ENCODE measurements at regions not wholly inside any gene's neighbourhood (a gene's known extent, or its start where the extent isn't known, plus 50 kb on each side); places are given as distances from the start of the nearest gene placed in this dataset.

GRCh38 chr3:43790476-43790875, 99.7 kb downstream of the ABHD5 start:
- Histone ChIP-seq H3K9me3 (no peaks in the 10 kb centered on the region), H3K27ac (no peak overlapping the region), H3K4me3 (no peak overlapping the region), H3K36me3 (no peaks in the 10 kb centered on the region), H3K4me1 (no peaks in the 10 kb centered on the region), H3K27me3 (no peaks in the 10 kb centered on the region)
- no peak for ATAC-seq
- 91 to 92% methylated on average over 4 to 5 of the region's 6 CpGs for WGBS, 2 donors (ENCODE audit: low coverage in 1 of 2)
- TF ChIP-seq EP300 (IDR thresholded peaks at IDR 0.05) (no peak), POLR2AphosphoS5 (IDR thresholded peaks at IDR 0.05) (no peak), CTCF (IDR thresholded peaks at IDR 0.05) (no peak), POLR2A (IDR thresholded peaks at IDR 0.05) (no peak)

GRCh38 chr3:43791246-43791645, 100.5 kb downstream of the ABHD5 start:
- no peak overlapping the region for H3K27ac ChIP-seq
- no peak overlapping the region for H3K4me3 ChIP-seq
- no peaks in the 10 kb centered on the region for H3K27me3 ChIP-seq
- ATAC-seq, result no peak
- TF ChIP-seq CTCF (IDR thresholded peaks at IDR 0.05) (no peak), EP300 (IDR thresholded peaks at IDR 0.05) (no peak), POLR2AphosphoS5 (IDR thresholded peaks at IDR 0.05) (no peak), POLR2A (IDR thresholded peaks at IDR 0.05) (no peak)
- H3K36me3 ChIP-seq, result no peaks in the 10 kb centered on the region
- H3K4me1 ChIP-seq, result no peaks in the 10 kb centered on the region
- no peaks in the 10 kb centered on the region for H3K9me3 ChIP-seq

GRCh38 chr3:43792904-43793303, 102.2 kb downstream of the ABHD5 start:
- no peaks in the 10 kb centered on the region for H3K9me3 ChIP-seq
- WGBS, 2 donors (ENCODE audit: low coverage in 1 of 2), result 0 to 20% methylated on average over 1 of the region's 2 CpGs
- H3K4me3 ChIP-seq, result no peak overlapping the region
- H3K4me1 ChIP-seq, result no peaks in the 10 kb centered on the region
- no peaks in the 10 kb centered on the region for H3K27me3 ChIP-seq
- H3K36me3 ChIP-seq, result no peaks in the 10 kb centered on the region
- no peak for ATAC-seq
- H3K27ac ChIP-seq, result no peak overlapping the region
- TF ChIP-seq POLR2AphosphoS5 (IDR thresholded peaks at IDR 0.05), result no peak
- no peak for TF ChIP-seq POLR2A (IDR thresholded peaks at IDR 0.05)
- TF ChIP-seq CTCF (IDR thresholded peaks at IDR 0.05), result no peak
- TF ChIP-seq EP300 (IDR thresholded peaks at IDR 0.05), result no peak

GRCh38 chr3:43793648-43794372, 103.1 kb downstream of the ABHD5 start:
- Histone ChIP-seq H3K36me3 (no peaks in the 10 kb centered on the region), H3K27ac (no peak overlapping the region), H3K27me3 (no peaks in the 10 kb centered on the region), H3K9me3 (no peaks in the 10 kb centered on the region), H3K4me1 (no peaks in the 10 kb centered on the region), H3K4me3 (no peak overlapping the region)
- peak; percentile 39 for ATAC-seq
- WGBS, 2 donors (ENCODE audit: low coverage in 1 of 2), result 57 to 76% methylated on average over 3 to 7 of the region's 9 CpGs
- no peak for TF ChIP-seq CTCF (IDR thresholded peaks at IDR 0.05)
- no peak for TF ChIP-seq EP300 (IDR thresholded peaks at IDR 0.05)
- TF ChIP-seq POLR2A (IDR thresholded peaks at IDR 0.05), result no peak
- TF ChIP-seq POLR2AphosphoS5 (IDR thresholded peaks at IDR 0.05), result no peak

GRCh38 chr3:43794776-43795175, 104.0 kb downstream of the ABHD5 start:
- TF ChIP-seq POLR2A (IDR thresholded peaks at IDR 0.05), result no peak
- TF ChIP-seq POLR2AphosphoS5 (IDR thresholded peaks at IDR 0.05), result no peak
- TF ChIP-seq CTCF (IDR thresholded peaks at IDR 0.05), result no peak
- no peak for TF ChIP-seq EP300 (IDR thresholded peaks at IDR 0.05)
- no peak overlapping the region for H3K27ac ChIP-seq
- WGBS, 2 donors (ENCODE audit: low coverage in 1 of 2), result no CpG with 5 or more reads among the region's 1 CpG
- H3K4me3 ChIP-seq, result no peak overlapping the region
- H3K27me3 ChIP-seq, result no peaks in the 10 kb centered on the region
- H3K9me3 ChIP-seq, result peaks cover 0 to 2% (median 0%) of the 10 kb centered on the region in 3 donors
- H3K36me3 ChIP-seq, result no peaks in the 10 kb centered on the region
- H3K4me1 ChIP-seq, result no peaks in the 10 kb centered on the region
- no peak for ATAC-seq

Measured in gastroesophageal sphincter (tissue), 4 donors.